ENCODE measurements at regions not wholly inside any gene's neighbourhood (a gene's known extent, or its start where the extent isn't known, plus 50 kb on each side); places are given as distances from the start of the nearest gene placed in this dataset.

DNA sequence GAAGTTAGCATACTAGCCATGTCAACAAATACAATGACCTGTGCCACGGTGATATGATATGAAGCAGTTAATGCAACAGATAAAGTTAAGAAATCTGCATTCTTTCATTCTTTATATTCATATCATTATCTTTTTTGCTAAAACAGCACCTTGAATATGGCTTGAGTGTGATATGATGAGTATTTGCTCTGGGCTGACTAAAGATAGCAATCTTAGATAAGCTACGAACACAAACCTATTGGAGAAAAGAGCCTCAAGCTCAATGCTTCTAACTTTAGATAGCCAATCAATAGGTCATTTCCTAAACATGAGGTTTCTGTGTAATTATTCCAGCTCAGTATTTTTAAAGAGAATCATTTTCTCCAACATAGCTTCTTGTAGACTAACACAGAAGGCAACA is 61.7 kb downstream of the NR2F1 start:
- no peak overlapping the region for H3K27ac ChIP-seq
- no peak for TF ChIP-seq ZFX (IDR thresholded peaks at IDR 0.05; ENCODE audit: borderline replicate concordance)
- TF ChIP-seq, protein P1, sequence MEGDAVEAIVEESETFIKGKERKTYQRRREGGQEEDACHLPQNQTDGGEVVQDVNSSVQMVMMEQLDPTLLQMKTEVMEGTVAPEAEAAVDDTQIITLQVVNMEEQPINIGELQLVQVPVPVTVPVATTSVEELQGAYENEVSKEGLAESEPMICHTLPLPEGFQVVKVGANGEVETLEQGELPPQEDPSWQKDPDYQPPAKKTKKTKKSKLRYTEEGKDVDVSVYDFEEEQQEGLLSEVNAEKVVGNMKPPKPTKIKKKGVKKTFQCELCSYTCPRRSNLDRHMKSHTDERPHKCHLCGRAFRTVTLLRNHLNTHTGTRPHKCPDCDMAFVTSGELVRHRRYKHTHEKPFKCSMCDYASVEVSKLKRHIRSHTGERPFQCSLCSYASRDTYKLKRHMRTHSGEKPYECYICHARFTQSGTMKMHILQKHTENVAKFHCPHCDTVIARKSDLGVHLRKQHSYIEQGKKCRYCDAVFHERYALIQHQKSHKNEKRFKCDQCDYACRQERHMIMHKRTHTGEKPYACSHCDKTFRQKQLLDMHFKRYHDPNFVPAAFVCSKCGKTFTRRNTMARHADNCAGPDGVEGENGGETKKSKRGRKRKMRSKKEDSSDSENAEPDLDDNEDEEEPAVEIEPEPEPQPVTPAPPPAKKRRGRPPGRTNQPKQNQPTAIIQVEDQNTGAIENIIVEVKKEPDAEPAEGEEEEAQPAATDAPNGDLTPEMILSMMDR (IDR thresholded peaks at IDR 0.05): no peak
